Glomerular visceral epithelial cell (primary cell): ENCODE measurements at regions not wholly inside any gene's neighbourhood (a gene's known extent, or its start where the extent isn't known, plus 50 kb on each side); places are given as distances from the start of the nearest gene placed in this dataset.

Experiments
- DNase-seq: peaks from one replicate; pipeline ENCODE4 v3.0.0-alpha.2; 2016; ENCODE audit errors: extremely low spot score

DNA sequence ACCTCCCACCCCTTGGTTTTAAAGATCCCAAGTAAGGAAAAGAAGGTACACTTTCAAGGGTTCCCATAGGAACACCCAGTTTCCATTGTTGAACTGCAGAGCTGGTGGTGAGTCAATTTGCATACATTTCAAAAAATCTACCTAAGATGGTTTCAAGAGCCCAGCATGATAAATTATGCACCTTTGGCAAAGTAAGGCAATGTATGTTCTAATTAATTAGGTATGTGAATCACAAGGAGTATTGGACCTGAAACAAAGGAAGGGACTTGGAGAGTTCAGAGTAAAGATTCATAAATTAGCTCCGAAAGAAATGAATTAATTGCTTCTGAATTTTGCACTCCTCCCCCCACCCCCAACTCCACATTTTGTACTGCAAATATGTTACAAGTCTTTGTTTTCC is 459.7 kb downstream of the LRATD1 start:
- no peak for DNase-seq

- no peak for DNase-seq
Observed at GRCh38 chr2:15092691-15093090, 460.2 kb downstream of the LRATD1 start.

- DNase-seq: no peak
Observed at GRCh38 chr2:15094161-15094560, 461.6 kb downstream of the LRATD1 start.

DNA sequence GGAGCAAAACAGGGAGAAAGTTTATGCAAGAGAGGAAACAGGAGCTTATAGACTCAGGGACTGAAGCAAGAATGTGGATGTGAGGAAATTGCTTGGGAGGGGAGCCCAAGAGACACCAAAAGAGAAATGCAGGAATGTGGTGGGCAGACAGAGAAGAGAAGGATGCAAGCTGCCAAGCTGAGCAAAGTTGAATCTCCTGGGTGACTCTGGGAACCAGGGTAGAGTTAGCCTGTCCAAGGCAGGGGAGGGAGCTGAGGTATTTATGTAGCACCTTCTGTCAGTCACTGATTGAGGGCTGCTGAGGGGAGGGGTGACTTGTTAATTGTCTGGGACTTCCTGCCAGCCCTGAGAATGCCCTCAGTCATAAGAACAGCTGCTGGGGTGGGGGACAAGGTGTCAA is 464.3 kb downstream of the NBAS start:
- DNase-seq: no peak

DNA sequence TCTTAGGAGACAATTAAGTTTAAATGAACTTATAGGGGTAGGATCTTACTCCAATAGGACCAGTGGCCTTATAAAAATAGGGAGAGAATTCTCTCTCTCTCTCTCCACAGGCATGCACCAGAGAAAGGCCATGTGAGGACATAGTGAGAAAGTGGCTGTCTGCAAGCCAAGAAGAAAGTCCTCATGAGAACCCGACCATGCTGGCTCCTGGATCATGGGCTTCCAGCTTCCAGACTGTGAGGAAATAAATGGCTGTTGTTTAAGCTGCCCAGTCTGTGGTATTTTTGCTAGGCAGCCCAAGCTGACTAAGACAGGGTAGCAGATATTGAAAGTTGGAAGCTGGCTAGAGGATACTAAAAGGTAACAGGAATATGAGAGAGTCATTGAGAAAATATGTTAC is 454.0 kb downstream of the NBAS start:
- no peak for DNase-seq

DNA sequence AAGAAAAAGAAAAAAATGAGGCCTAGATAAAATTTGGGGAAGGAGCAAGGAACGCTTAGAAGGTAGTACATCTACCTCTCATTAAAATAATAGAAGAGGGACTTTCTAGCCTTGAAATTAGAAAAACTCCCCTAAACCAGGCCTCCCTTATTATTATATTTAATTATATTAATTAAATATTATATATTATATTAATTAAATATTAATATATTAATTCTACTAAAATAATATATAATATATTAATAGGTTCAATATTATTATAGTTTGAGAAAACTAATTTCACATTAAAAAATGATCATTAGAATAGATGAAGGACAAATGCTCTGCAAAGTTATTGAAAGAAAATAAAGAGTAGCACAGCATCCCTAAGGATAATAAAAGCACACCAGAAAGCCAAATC is 449.4 kb downstream of the NBAS start:
- DNase-seq: no peak

DNA sequence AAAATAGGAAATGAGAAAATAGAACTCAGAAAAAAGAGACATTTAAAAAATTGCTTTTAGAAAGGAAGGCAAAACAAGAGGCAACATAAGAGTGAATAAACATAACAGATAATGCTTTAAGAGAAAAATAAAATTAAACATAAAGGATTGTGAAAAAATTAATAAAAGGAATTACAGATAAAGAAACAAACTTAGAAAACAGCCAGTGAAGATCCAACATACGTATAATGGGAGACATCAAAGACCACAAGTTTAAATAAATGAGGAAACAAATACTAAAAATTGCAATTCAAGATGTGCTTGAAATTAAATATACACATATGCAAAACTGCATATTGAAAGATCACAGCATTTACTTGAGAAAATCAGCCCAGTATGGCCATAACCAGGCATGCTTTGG is 448.9 kb downstream of the NBAS start:
- DNase-seq: no peak

GRCh38 chr2:15115776-15116175 is 445.4 kb downstream of the NBAS start:
- DNase-seq: no peak

- no peak for DNase-seq
Observed at GRCh38 chr2:15116830-15117229, 444.3 kb downstream of the NBAS start.
